H7 (cell line): ENCODE measurements at regions not wholly inside any gene's neighbourhood (a gene's known extent, or its start where the extent isn't known, plus 50 kb on each side); places are given as distances from the start of the nearest gene placed in this dataset.
"Not testable (repeated sequence)": the region's sequence is repeated elsewhere in the genome, so short reads cannot be mapped to it uniquely, and the experiment has no call there.

Experiments used
- DNase-seq: peaks from one replicate; pipeline ENCODE4 v3.0.0; 2012
- H3K27me3 ChIP-seq: 2 replicates; pipeline ENCODE4 v1.6.0; 2011; ENCODE audit warnings: mild to moderate bottlenecking, low read length; ENCODE audit not compliant: control insufficient read depth, insufficient read depth
- H3K36me3 ChIP-seq: replicated peaks from 2 replicates; pipeline ENCODE4 v1.5.1; 2011; ENCODE audit warnings: low read length; ENCODE audit not compliant: control insufficient read depth, insufficient read depth
- H3K4me3 ChIP-seq: 2 replicates; pipeline ENCODE4 v1.5.1; 2011; ENCODE audit warnings: low read depth, mild to moderate bottlenecking, control low read depth, low read length, moderate library complexity; ENCODE audit not compliant: insufficient read depth

DNA sequence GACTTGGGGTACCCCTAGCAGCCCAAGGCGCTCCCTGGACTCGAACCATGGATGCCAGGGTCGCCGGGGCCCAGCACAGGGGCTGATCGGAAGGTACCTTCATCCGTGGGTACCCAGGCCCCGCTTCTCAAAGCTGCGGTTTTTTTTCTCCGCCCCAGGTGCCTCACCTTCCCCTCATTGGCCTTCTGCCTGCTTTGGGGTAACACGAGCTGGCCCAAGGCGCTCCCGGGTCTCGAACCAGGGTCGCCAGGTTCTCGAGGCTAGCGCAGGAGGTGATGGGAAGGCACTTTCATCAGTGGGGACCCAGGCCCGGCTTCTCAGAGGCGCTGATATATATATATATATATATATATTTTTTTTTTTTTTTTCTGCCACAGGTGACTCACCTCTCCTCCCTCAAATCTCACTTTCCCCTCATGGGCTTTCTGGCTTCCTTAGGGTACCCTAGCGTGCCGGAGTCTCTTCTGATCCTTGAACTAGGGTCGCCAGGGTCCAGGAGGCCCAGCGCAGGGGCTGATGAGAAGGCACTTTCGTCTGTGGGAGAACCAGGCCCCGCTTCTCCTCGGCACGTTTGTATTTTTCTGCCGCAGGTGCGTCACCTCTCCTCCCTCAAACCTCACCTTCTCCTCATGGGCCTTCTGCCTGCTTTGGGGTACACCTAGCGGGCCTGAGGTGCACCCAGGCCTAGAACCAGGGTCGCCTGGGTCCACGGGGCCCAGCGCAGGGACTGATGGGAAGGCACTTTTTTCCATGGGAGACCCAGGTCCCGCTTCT is 1480.0 kb upstream of the TPTE start:
- not testable (repeated sequence) for H3K4me3 ChIP-seq, H3K36me3 ChIP-seq, DNase-seq, H3K27me3 ChIP-seq

DNA sequence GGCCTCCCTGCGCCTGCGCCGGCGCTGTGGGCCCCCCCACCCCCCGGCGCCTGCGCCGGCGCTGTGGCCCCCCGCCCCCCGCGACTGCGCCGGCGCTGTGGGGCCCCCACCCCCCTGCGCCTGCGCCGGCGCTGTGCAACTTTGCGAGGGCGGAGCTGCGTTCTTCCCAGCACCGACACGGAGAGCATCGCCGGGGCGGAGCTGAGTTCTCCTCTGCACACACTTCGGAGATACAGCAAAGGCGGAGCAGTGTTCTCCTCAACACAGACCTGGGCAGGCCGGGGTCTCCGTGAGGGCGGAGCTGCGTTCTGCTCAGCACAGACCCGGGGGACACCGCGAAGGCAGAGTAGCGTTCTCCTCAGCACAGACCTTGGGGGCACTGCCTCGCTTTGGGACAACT is 1478.3 kb upstream of the TPTE start:
- H3K36me3 ChIP-seq, H3K4me3 ChIP-seq, DNase-seq, H3K27me3 ChIP-seq: not testable (repeated sequence)

DNA sequence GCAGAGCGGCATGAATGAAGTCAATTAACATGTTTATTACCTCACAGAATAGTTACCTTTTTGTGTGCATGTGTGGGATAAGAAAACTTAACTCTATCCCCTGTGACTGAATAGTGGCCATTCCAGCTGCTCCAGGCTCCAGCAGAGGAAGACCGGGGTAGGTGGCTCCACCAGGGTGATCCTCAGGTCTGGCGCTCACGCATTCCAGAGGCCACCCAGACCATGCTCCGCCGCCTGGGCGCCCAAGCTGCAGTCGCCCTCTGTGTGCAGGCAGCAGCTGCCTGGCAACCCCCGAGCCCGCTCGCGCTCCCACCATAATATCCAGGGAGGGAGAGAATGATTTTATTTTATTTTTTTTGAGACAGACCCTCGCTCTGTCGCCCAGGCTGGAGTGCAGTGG is 1474.5 kb upstream of the TPTE start:
- H3K27me3 ChIP-seq, H3K4me3 ChIP-seq: not testable (repeated sequence)

DNA sequence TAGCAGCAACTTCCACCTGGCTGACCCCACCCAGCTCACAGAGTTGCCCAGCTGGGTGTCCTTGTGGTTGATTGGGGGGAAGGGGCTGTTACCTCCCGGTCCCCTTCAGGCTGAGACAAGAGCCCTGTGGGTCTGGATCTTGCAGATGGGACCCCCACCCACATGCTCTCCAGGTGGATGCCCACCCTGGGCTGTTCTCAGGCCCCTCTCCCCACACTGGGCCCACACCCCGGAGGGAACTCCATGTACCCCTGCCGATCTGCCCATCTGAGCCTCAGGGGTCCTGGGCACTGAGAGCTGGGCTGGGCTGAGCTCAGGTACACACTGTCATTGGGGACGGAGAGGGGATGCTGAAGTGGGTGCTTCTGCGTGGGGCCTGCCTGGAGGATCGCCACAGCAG is 1453.9 kb upstream of the TPTE start:
- H3K36me3 ChIP-seq, H3K27me3 ChIP-seq, DNase-seq, H3K4me3 ChIP-seq: not testable (repeated sequence)

More for the DNA sequence above, 1474.5 kb upstream of the TPTE start:
- DNase-seq, H3K36me3 ChIP-seq: not testable (repeated sequence)

DNA sequence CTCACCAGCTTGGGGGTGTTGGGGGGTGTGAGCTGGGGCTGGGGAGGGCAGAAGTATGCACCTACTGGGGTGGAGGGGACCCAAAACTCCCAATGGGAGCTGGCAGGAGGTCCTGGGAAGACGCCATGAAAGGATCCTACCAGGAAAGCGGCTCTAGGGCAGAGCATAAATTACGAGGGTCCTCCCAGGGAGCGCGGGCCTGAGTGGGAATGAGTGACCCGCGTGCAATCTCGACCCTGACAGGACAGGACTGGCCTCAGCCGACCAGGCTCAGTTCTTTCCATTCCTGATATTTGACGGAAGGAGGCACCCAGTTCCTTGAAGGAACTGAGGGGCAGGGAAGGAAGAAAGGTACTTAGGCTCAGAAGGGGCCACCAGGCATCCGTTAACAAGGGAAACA is 1452.8 kb upstream of the TPTE start:
- H3K27me3 ChIP-seq, H3K4me3 ChIP-seq, DNase-seq, H3K36me3 ChIP-seq: not testable (repeated sequence)

DNA sequence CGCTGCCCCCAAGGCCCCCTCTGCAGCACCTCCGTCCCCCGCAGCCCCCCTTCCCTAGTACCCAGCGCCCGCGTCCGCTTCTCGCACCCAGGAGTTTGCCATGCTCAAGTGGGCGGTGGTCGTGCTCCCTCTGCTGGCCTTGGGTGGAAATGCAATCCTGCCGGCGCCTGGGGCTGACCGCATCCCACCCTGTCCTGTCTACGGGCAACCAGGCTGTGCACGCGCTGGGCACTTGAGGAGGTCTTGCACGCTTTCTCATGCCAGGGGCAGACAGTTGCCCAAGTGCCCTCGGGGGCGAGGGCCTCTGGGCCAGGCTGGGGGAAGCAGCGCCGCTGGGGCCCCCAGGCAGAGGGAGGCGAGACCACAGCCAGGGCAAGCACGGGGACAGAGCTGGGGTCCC is 1450.7 kb upstream of the TPTE start:
- H3K27me3 ChIP-seq, H3K36me3 ChIP-seq, DNase-seq, H3K4me3 ChIP-seq: not testable (repeated sequence)

DNA sequence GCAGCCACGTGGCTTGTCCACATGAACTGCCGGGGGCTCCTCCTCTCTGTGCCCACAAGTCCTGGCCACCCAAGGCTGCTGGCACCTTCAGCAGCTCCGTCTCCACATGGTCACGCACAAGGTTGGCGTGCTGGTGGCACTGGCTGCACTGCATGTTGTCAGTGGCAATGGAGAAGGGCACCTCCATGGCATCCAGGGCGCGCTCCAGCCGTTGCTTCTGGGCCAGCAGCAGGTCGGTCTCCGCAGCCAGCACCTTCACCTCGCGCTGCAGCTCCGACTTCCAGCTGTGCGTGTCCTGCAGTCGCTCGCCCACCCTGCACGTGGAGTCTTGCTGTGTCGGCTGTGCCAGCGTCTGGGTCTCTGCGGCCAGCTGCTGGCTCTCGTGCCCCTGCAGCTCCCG is 1448.4 kb upstream of the TPTE start:
- H3K27me3 ChIP-seq, H3K4me3 ChIP-seq, H3K36me3 ChIP-seq, DNase-seq: not testable (repeated sequence)

DNA sequence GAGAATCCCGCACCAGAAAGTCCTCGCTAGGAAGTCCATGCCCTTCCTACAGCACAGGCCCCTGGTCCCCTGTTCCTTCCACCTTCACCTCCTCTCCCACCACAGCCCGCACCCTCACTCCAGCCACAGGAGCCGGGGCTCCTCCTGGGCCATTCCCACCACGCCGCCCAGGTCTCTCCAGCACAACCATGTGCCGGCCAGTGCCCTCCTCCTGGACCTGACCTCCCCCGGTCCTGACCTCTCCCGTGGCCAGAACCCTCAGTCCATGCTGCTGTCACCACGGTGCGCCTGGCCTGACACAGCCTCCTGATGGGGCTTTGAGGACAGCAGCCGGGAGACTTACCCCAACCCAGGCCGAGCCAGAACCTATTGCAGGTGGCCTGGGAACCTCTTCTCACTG is 1446.6 kb upstream of the TPTE start:
- DNase-seq, H3K4me3 ChIP-seq, H3K27me3 ChIP-seq, H3K36me3 ChIP-seq: not testable (repeated sequence)

DNA sequence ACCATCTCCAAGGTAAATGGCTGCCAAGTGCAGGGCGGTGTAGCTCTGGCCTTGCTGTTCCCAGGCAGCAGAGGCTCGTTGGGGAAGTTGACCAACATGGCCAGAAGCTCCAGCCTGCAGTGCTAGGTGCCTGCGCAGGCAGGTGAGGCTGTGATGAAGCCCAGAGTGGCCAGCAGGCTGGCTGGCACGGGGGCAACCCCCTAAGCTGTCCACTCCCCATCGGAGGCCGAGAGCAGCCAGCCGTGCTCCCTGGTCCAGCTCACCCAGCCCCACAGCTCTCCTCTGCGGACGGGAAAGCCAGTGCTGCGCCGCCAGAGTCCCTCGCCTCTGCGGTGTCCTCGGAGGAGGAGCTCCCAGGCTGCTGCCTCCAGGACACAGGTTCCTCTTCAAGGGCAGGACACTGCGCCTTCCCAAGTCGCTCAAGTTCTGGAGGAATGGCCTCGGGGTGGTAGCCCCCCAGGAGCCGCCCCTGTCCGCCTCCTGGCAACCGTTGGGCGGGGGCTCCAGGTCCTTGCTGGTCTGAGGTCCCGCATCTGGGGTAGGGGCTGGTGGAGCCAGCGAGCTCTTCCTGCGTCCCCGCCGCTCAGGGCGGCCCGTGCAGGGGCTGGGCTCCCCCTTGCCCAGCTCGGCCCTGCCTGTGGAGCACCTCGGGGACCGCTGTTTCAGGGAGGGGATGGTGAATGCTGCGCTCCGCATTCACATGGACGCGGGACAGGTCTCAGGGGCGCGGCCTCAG is 1438.1 kb upstream of the TPTE start:
- not testable (repeated sequence) for H3K4me3 ChIP-seq, DNase-seq, H3K36me3 ChIP-seq, H3K27me3 ChIP-seq

DNA sequence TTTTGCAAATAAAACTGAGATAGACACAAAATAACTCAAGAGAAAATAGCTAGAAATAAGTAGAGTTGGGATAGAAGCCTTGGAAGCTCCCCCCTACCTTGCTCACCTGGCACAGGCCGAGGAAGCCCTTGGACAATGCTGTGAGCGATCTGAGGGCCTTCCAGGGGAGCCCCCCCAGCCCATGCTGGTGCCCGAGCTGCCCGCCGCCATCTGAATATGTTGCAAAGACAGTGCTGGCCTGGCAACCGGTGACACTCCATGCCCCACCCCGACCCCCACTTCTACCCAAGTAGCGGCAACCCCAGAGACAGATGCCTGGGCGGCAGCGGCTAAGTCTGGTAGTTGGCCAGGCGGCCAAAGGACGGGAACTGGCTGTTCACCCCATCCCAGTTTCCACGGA is 1435.1 kb upstream of the TPTE start:
- not testable (repeated sequence) for H3K36me3 ChIP-seq, H3K4me3 ChIP-seq, H3K27me3 ChIP-seq, DNase-seq

DNA sequence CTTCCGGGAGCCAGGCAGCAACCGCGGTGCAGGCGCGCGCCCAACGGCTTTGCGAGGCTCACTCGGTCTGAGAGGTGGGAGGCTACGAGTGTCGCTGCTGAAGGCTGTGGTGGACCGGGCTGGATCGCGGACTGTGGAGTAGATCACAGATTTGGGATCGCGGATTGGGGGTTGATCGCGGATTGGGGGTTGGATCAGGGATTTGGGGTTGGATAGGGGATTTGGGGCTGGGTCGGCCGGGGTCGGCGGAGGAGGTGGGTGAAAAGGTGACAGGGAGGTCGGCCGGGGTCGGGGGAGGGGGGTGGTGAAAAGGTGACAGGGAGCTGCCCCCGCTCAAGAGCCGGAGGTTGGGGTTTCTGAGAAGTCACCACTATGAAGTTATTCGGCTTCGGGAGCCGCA is 1433.6 kb upstream of the TPTE start:
- H3K36me3 ChIP-seq, H3K4me3 ChIP-seq, H3K27me3 ChIP-seq, DNase-seq: not testable (repeated sequence)

DNA sequence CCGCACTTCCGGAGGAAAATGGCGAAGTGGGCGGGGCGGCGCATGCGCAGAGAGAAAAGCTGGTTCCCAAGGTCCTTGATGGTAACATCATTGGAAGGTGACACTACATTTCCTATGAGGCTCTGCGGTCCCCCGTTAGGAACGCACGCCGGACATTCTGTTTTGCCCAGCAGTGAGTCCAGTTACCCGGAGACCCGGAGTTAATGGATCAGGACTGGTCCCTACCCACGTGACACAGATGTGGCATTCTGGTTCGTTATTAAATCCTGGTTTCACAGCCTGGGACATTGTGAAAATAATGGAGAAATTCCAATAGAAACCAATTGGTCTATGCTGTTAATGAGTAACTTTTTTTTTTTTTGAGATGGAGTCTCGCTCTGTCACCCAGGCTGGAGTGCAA is 1391.6 kb upstream of the TPTE start:
- H3K36me3 ChIP-seq, DNase-seq, H3K4me3 ChIP-seq, H3K27me3 ChIP-seq: not testable (repeated sequence)

DNA sequence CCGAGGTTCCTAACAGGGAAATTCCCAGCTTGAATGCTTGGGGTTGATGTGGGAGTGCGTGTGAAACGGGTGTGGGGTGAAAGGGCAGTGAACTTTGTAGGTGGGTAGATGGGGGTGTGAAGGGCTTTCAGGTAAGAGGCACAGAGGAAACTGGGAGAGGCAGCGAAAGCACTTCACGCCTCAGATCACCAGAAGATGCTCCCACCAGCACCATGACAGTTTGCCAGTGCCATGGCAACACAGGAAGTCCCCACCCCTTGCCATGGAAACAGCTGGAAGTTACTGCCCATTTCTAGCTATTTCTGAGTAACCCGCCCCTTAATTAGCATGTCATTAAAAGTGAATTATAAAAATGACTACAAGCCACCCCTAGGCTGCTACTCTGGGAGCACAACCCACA is 1390.6 kb upstream of the TPTE start:
- not testable (repeated sequence) for H3K27me3 ChIP-seq, DNase-seq, H3K36me3 ChIP-seq, H3K4me3 ChIP-seq
